HG02840 (cell line): ENCODE measurements at regions not wholly inside any gene's neighbourhood (a gene's known extent, or its start where the extent isn't known, plus 50 kb on each side); places are given as distances from the start of the nearest gene placed in this dataset.
"Not testable (repeated sequence)": the region's sequence is repeated elsewhere in the genome, so short reads cannot be mapped to it uniquely, and the experiment has no call there.

Experiments
- ATAC-seq: cut with Tn5 transposase; IDR thresholded peaks from one replicate; pipeline ENCODE4 v1.9.1; 2021; ENCODE audit warnings: mild to moderate bottlenecking, moderate library complexity, moderate number of reproducible peaks; ENCODE audit not compliant: unreplicated experiment, low FRiP score

GRCh38 chr3:177249203-177249602 is 51.9 kb upstream of the TBL1XR1 start:
- ATAC-seq, result no peak

- ATAC-seq, result no peak
Observed at GRCh38 chr3:177250151-177250550, 52.9 kb upstream of the TBL1XR1 start.

- ATAC-seq, result no peak
Observed at GRCh38 chr3:177251755-177252154, 54.5 kb upstream of the TBL1XR1 start.

GRCh38 chr3:177257006-177257405 is 59.7 kb upstream of the TBL1XR1 start:
- no peak for ATAC-seq

- no peak for ATAC-seq
Observed at GRCh38 chr3:177257625-177258024, 60.3 kb upstream of the TBL1XR1 start.

- no peak for ATAC-seq
Observed at GRCh38 chr3:177262396-177262795, 65.1 kb upstream of the TBL1XR1 start.

- no peak for ATAC-seq
Observed at GRCh38 chr3:177263615-177264368, 66.5 kb upstream of the TBL1XR1 start.

GRCh38 chr3:177271811-177272501 is 74.7 kb upstream of the TBL1XR1 start:
- not testable (repeated sequence) for ATAC-seq

- no peak for ATAC-seq
Observed at GRCh38 chr3:177278016-177278415, 80.7 kb upstream of the TBL1XR1 start.

- no peak for ATAC-seq
Observed at GRCh38 chr3:177279118-177279815, 82.0 kb upstream of the TBL1XR1 start.

GRCh38 chr3:177281292-177282118 is 84.2 kb upstream of the TBL1XR1 start:
- ATAC-seq, result no peak

GRCh38 chr3:177282119-177282655 is 84.9 kb upstream of the TBL1XR1 start:
- ATAC-seq, result no peak

GRCh38 chr3:177283983-177284382 is 86.7 kb upstream of the TBL1XR1 start:
- ATAC-seq, result no peak

GRCh38 chr3:177284383-177284881 is 87.2 kb upstream of the TBL1XR1 start:
- ATAC-seq, result no peak

GRCh38 chr3:177286034-177286433 is 88.8 kb upstream of the TBL1XR1 start:
- no peak for ATAC-seq

GRCh38 chr3:177287231-177287630 is 89.9 kb upstream of the TBL1XR1 start:
- no peak for ATAC-seq

GRCh38 chr3:177290633-177291032 is 93.4 kb upstream of the TBL1XR1 start:
- no peak for ATAC-seq

- ATAC-seq, result no peak
Observed at GRCh38 chr3:177294221-177294620, 96.9 kb upstream of the TBL1XR1 start.

GRCh38 chr3:177295116-177295515 is 97.8 kb upstream of the TBL1XR1 start:
- ATAC-seq, result no peak

- no peak for ATAC-seq
Observed at GRCh38 chr3:177299250-177299649, 102.0 kb upstream of the TBL1XR1 start.
